ENCODE measurements at regions not wholly inside any gene's neighbourhood (a gene's known extent, or its start where the extent isn't known, plus 50 kb on each side); places are given as distances from the start of the nearest gene placed in this dataset.

GRCh38 chr4:117157360-117157759 is 72.0 kb upstream of the TRAM1L1 start:
- Histone ChIP-seq H3K27me3 (ENCODE audit: insufficient read depth, low read depth, low read length) (no peaks in the 10 kb centered on the region), H3K9ac (ENCODE audit: low read length) (no peak overlapping the region), H3K36me3 (ENCODE audit: insufficient read depth, low read length) (no peaks in the 10 kb centered on the region), H3F3A (ENCODE audit: insufficient read depth, low read length, poor library complexity, severe bottlenecking) (no peaks in the 10 kb centered on the region), H4K20me1 (ENCODE audit: insufficient read depth) (no peaks in the 10 kb centered on the region), H3K79me2 (replicated peaks; ENCODE audit: insufficient read depth, low read length) (no peaks in the 10 kb centered on the region), H3K4me2 (ENCODE audit: low read length) (no peak overlapping the region), H3K27ac (ENCODE audit: low read length) (no peak overlapping the region), H2AFZ (ENCODE audit: low read depth, low read length) (no peak overlapping the region), H3K9me2 (ENCODE audit: insufficient read depth, low read length) (no peaks in the 10 kb centered on the region), H3K9me3 (ENCODE audit: low read length) (no peaks in the 10 kb centered on the region), H3K4me3 (ENCODE audit: low read length) (no peak overlapping the region)
- TF ChIP-seq RAD21 (conservative IDR thresholded peaks at IDR 0.05) (no peak), MXI1 (conservative IDR thresholded peaks at IDR 0.05; ENCODE audit: poor library complexity, severe bottlenecking) (no peak), TAF1 (IDR thresholded peaks at IDR 0.05; ENCODE audit: low read depth) (no peak), REST (IDR thresholded peaks at IDR 0.05; ENCODE audit: borderline replicate concordance) (no peak), CTCF (IDR thresholded peaks at IDR 0.05; ENCODE audit: poor library complexity, severe bottlenecking) (no peak), EZH2 (IDR thresholded peaks at IDR 0.05; ENCODE audit: borderline replicate concordance, insufficient read depth, low read length, poor library complexity, severe bottlenecking) (no peak), SMC3 (conservative IDR thresholded peaks at IDR 0.05; ENCODE audit: poor library complexity) (no peak), POLR2AphosphoS5 (IDR thresholded peaks at IDR 0.05) (no peak), EP300 (conservative IDR thresholded peaks at IDR 0.05; ENCODE audit: poor library complexity, severe bottlenecking) (no peak)

- no peaks in the 10 kb centered on the region for H3F3A ChIP-seq (ENCODE audit: insufficient read depth, low read length, poor library complexity, severe bottlenecking)
- H4K20me1 ChIP-seq (ENCODE audit: insufficient read depth): no peaks in the 10 kb centered on the region
- no peaks in the 10 kb centered on the region for H3K9me3 ChIP-seq (ENCODE audit: low read length)
- H3K27ac ChIP-seq (ENCODE audit: low read length): no peak overlapping the region
- TF ChIP-seq TAF1 (IDR thresholded peaks at IDR 0.05; ENCODE audit: low read depth): no peak
- no peak for TF ChIP-seq RAD21 (conservative IDR thresholded peaks at IDR 0.05)
- no peak for TF ChIP-seq POLR2AphosphoS5 (IDR thresholded peaks at IDR 0.05)
- no peak for TF ChIP-seq REST (IDR thresholded peaks at IDR 0.05; ENCODE audit: borderline replicate concordance)
- TF ChIP-seq MXI1 (conservative IDR thresholded peaks at IDR 0.05; ENCODE audit: poor library complexity, severe bottlenecking): no peak
- no peak for TF ChIP-seq SMC3 (conservative IDR thresholded peaks at IDR 0.05; ENCODE audit: poor library complexity)
- no peak for TF ChIP-seq CTCF (IDR thresholded peaks at IDR 0.05; ENCODE audit: poor library complexity, severe bottlenecking)
- TF ChIP-seq EP300 (conservative IDR thresholded peaks at IDR 0.05; ENCODE audit: poor library complexity, severe bottlenecking): no peak
- no peak for TF ChIP-seq EZH2 (IDR thresholded peaks at IDR 0.05; ENCODE audit: borderline replicate concordance, insufficient read depth, low read length, poor library complexity, severe bottlenecking)
- H3K79me2 ChIP-seq (replicated peaks; ENCODE audit: insufficient read depth, low read length): no peaks in the 10 kb centered on the region
- H3K4me2 ChIP-seq (ENCODE audit: low read length): no peak overlapping the region
- no peak overlapping the region for H2AFZ ChIP-seq (ENCODE audit: low read depth, low read length)
- H3K9me2 ChIP-seq (ENCODE audit: insufficient read depth, low read length): no peaks in the 10 kb centered on the region
- no peak overlapping the region for H3K4me3 ChIP-seq (ENCODE audit: low read length)
- no peak overlapping the region for H3K9ac ChIP-seq (ENCODE audit: low read length)
- H3K36me3 ChIP-seq (ENCODE audit: insufficient read depth, low read length): no peaks in the 10 kb centered on the region
- H3K27me3 ChIP-seq (ENCODE audit: insufficient read depth, low read depth, low read length): no peaks in the 10 kb centered on the region
These were observed 77.6 kb upstream of the TRAM1L1 start for GRCh38 chr4:117162976-117163375.
